PC-3 (cell line): ENCODE measurements at regions not wholly inside any gene's neighbourhood (a gene's known extent, or its start where the extent isn't known, plus 50 kb on each side); places are given as distances from the start of the nearest gene placed in this dataset.

Source experiments
- ATAC-seq: fragments of 200-7000 bp; cut with Tn5 transposase; 2 replicates; pipeline ENCODE4 v1.9.1; 2020; ENCODE audit warnings: mild to moderate bottlenecking, moderate library complexity
- BruUV-seq: library from RNA; stranded (reverse); fragments of 400-500 nt; replicated peaks from 2 replicates; lab custom pipeline; 2021; lab: Mats Ljungman, UMichigan
- CTCF ChIA-PET: fragments of 300-600 bp; sonication (Branson Sonifier 250); formaldehyde crosslinking; loops from one replicate; lab custom pipeline; 2022; ENCODE audit warnings: antibody characterized with exemption; lab: Charles Lee
- POLR2A ChIA-PET: fragments of 300-600 bp; sonication (Branson Sonifier 250); formaldehyde crosslinking; loops from one replicate; lab custom pipeline; 2022; ENCODE audit warnings: antibody characterized with exemption; ENCODE audit not compliant: unreplicated experiment; lab: Charles Lee
- DNase-seq: peaks from one replicate; pipeline ENCODE4 v3.0.0-alpha.2; 2015
- H2AFZ ChIP-seq: fragments of 300-600 bp; sonication (generic); 2 replicates; pipeline ENCODE4 v1.6.0; 2016; ENCODE audit warnings: antibody characterized with exemption, low read length
- H3F3A ChIP-seq: fragments of 300-600 bp; sonication (generic); one replicate; pipeline ENCODE4 v1.6.0; 2017; ENCODE audit warnings: antibody characterized with exemption, low read length, control low read depth, mild to moderate bottlenecking; ENCODE audit not compliant: unreplicated experiment
- H3K27ac ChIP-seq: fragments of 300-600 bp; sonication (generic); 2 replicates; pipeline ENCODE4 v1.5.1; 2016; ENCODE audit warnings: mild to moderate bottlenecking, low read length
- H3K27me3 ChIP-seq: fragments of 300-600 bp; sonication (generic); 2 replicates; pipeline ENCODE4 v1.6.1; 2016; ENCODE audit warnings: low read length, mixed read lengths
- H3K36me3 ChIP-seq: fragments of 300-600 bp; sonication (generic); 2 replicates; pipeline ENCODE4 v1.6.1; 2016; ENCODE audit warnings: low read depth, mixed run types, low read length, mixed read lengths
- H3K4me1 ChIP-seq: fragments of 300-600 bp; sonication (generic); 2 replicates; pipeline ENCODE4 v1.5.1; 2016; ENCODE audit warnings: low read length; ENCODE audit not compliant: insufficient read depth
- H3K4me2 ChIP-seq: fragments of 300-600 bp; sonication (generic); 2 replicates; pipeline ENCODE4 v1.6.0; 2016; ENCODE audit warnings: low read length
- H3K4me3 ChIP-seq: fragments of 300-600 bp; sonication (generic); 2 replicates; pipeline ENCODE4 v1.5.1; 2016; ENCODE audit warnings: mild to moderate bottlenecking, low read length, mixed read lengths
- H3K79me2 ChIP-seq: fragments of 300-600 bp; sonication (generic); 2 replicates; pipeline ENCODE4 v1.6.1; 2017; ENCODE audit warnings: low read length, mixed read lengths
- H3K9ac ChIP-seq: fragments of 300-600 bp; sonication (generic); 2 replicates; pipeline ENCODE4 v1.6.0; 2016; ENCODE audit warnings: mild to moderate bottlenecking, low read length
- H3K9me2 ChIP-seq: fragments of 300-600 bp; sonication (generic); replicated peaks from 2 replicates; pipeline ENCODE4 v1.6.1; 2016; ENCODE audit warnings: mixed run types, low read length, mixed read lengths
- H3K9me3 ChIP-seq: fragments of 300-600 bp; sonication (generic); 2 replicates; pipeline ENCODE4 v1.6.1; 2016; ENCODE audit warnings: low read length, mixed read lengths
- H4K20me1 ChIP-seq: fragments of 300-600 bp; sonication (generic); 2 replicates; pipeline ENCODE4 v1.6.1; 2016; ENCODE audit warnings: low read length, mixed read lengths
- CTCF ChIP-seq: fragments of 300-600 bp; sonication (generic); conservative IDR thresholded peaks from 2 replicates; pipeline ENCODE4 v1.5.1; 2017; ENCODE audit warnings: antibody characterized with exemption, low read depth, mild to moderate bottlenecking, low read length
- EZH2 ChIP-seq: fragments of 300-600 bp; sonication (generic); IDR thresholded peaks from one replicate; pipeline ENCODE4 v1.6.1; 2017; ENCODE audit warnings: antibody characterized with exemption, mild to moderate bottlenecking, low read length; ENCODE audit not compliant: unreplicated experiment
- EZH2phosphoT487 ChIP-seq: fragments of 300-600 bp; sonication (generic); IDR thresholded peaks from 2 replicates; pipeline ENCODE4 v1.6.1; 2018; ENCODE audit warnings: mild to moderate bottlenecking, antibody characterized with exemption, low read length, borderline replicate concordance
- intact Hi-C: fragments of 100-400 bp; cut with micrococcal nuclease; formaldehyde crosslinking; loops from 2 replicates; pipeline ENCODE4 v1.9.0; 2023

DNA sequence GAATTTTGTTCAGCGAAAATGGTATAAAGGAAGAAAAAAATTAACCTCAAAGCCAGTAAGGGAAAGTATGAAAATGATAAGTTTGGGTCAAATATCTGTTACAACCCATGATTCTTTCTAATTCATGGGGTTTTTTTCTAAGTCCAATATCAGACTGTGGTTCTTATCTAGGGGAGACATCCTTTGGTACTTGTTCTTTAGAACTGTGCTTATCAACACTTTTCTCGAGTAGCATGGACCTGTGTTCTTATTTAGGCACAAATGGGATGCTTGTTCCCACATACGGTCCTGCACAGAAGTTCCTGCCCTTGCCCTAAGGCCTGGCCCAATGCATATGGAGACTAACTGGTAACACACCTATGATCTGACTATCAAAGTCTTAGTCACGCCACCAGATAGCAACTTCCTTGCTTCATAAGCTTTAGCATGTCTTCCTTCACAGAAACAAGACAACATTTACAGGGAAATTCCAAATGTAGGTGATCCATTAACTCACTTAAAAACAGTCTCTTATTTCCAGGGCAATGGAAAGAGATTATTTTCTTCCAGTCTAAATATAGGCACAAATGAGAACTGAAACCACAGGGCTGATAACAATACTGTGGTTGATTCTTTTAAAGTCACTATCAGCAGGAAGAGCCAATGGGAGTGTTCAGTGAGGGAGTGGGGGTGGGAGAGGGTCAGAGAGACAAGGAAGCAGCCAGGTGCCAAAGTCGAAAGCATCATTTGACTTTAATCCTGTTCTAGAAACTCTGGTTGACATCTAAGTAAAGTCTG, 268.8 kb upstream of the ANKRD55 start:
- no peaks in the 10 kb centered on the region for H3K4me1 ChIP-seq
- ChIA-PET POLR2A (no interaction called here), CTCF (no interaction called here)
- BruUV-seq = no TSS peak
- DNase-seq (no peak), ATAC-seq (no peak)
- no peak overlapping the region for H3K4me3 ChIP-seq
- H3K9me3 ChIP-seq = no peaks in the 10 kb centered on the region
- H3K27me3 ChIP-seq = no peaks in the 10 kb centered on the region
- intact Hi-C loops = no loop called here
- no peak overlapping the region for H3K9ac ChIP-seq
- H3K9me2 ChIP-seq = no peaks in the 10 kb centered on the region
- H3K36me3 ChIP-seq = no peaks in the 10 kb centered on the region
- H2AFZ ChIP-seq = no peak overlapping the region
- no peaks in the 10 kb centered on the region for H3F3A ChIP-seq
- no peak for TF ChIP-seq CTCF
- no peak for TF ChIP-seq EZH2phosphoT487
- TF ChIP-seq EZH2 = no peak
- H3K4me2 ChIP-seq = no peak overlapping the region
- H3K27ac ChIP-seq = no peak overlapping the region
- H4K20me1 ChIP-seq = no peaks in the 10 kb centered on the region
- H3K79me2 ChIP-seq = no peaks in the 10 kb centered on the region

DNA sequence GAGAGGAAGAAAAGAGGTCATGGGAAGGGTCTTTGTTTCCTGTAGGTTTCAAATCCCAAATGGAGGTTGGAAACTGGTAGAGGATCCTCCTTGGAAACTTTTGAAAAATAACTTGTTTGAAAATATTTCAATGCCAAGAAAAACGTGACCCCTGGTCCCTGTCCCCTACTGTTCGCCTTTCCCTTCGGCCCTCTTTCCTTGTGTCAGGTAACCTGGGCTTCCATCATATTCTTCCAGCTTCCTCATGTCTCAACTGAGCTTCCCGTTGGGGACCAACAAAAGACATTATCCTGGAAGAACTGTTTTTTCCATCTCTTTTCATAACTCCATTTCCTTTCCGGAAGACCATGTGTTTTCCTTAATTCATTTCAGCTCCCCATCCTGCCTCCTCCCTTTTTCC, 266.8 kb upstream of the ANKRD55 start:
- Histone ChIP-seq H3K36me3 (no peaks in the 10 kb centered on the region), H3K4me3 (no peak overlapping the region), H3K9ac (no peak overlapping the region), H3K9me3 (no peaks in the 10 kb centered on the region), H3F3A (no peaks in the 10 kb centered on the region), H3K9me2 (no peaks in the 10 kb centered on the region), H2AFZ (no peak overlapping the region), H3K79me2 (no peaks in the 10 kb centered on the region), H3K27me3 (no peaks in the 10 kb centered on the region), H4K20me1 (no peaks in the 10 kb centered on the region), H3K27ac (no peak overlapping the region), H3K4me1 (no peaks in the 10 kb centered on the region), H3K4me2 (no peak overlapping the region)
- CTCF ChIA-PET = no interaction called here
- POLR2A ChIA-PET = no interaction called here
- TF ChIP-seq CTCF = no peak
- TF ChIP-seq EZH2phosphoT487 = no peak
- no peak for TF ChIP-seq EZH2
- ATAC-seq (no peak), DNase-seq (no peak)
- no TSS peak for BruUV-seq
- intact Hi-C loops = no loop called here

DNA sequence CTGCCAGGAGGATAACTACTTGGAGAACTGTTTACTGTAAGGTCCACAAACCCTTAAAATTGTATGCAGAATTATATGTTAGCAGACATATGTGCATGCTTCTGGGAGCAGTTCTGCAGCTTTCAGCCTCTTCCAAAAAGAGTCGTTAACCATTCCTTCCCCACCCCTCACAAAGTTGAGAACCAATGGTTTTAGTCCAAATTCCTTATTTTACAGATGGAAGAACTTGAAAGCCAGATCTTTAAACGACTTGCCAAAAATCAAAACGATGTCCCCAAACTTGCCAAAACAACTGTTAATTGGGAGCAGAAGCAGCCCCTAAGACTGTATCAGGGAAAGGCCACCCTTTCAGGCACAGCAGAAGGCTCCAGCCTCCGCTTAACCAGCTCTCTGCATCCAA, 266.4 kb upstream of the ANKRD55 start:
- H3K27me3 ChIP-seq = no peaks in the 10 kb centered on the region
- no peaks in the 10 kb centered on the region for H3K4me1 ChIP-seq
- CTCF ChIA-PET = no interaction called here
- no peak overlapping the region for H3K4me3 ChIP-seq
- no peaks in the 10 kb centered on the region for H3K9me3 ChIP-seq
- no peaks in the 10 kb centered on the region for H3K79me2 ChIP-seq
- ATAC-seq (no peak), DNase-seq (no peak)
- H2AFZ ChIP-seq = no peak overlapping the region
- no peak for TF ChIP-seq EZH2phosphoT487
- no peak for TF ChIP-seq CTCF
- TF ChIP-seq EZH2 = no peak
- no peak overlapping the region for H3K9ac ChIP-seq
- no peak overlapping the region for H3K27ac ChIP-seq
- no peaks in the 10 kb centered on the region for H3K9me2 ChIP-seq
- POLR2A ChIA-PET = no interaction called here
- no peaks in the 10 kb centered on the region for H4K20me1 ChIP-seq
- no peaks in the 10 kb centered on the region for H3F3A ChIP-seq
- H3K4me2 ChIP-seq = no peak overlapping the region
- no TSS peak for BruUV-seq
- no peaks in the 10 kb centered on the region for H3K36me3 ChIP-seq
- intact Hi-C loops = no loop called here
